ENCODE measurements at regions not wholly inside any gene's neighbourhood (a gene's known extent, or its start where the extent isn't known, plus 50 kb on each side); places are given as distances from the start of the nearest gene placed in this dataset.

GRCh38 chr5:115389034-115389798, 92.8 kb upstream of the CCDC112 start:
- TF ChIP-seq CTCF (conservative IDR thresholded peaks at IDR 0.05; ENCODE audit: low read depth, low read length) = no peak
- H3K4me3 ChIP-seq (ENCODE audit: low read depth, low read length) = no peak overlapping the region
- DNase-seq (ENCODE audit: low read depth) = peak; percentile 23

- no peak for TF ChIP-seq CTCF (conservative IDR thresholded peaks at IDR 0.05; ENCODE audit: low read depth, low read length)
- H3K4me3 ChIP-seq (ENCODE audit: low read depth, low read length) = no peak overlapping the region
- DNase-seq (ENCODE audit: low read depth) = no peak
These were observed 91.8 kb upstream of the CCDC112 start for GRCh38 chr5:115388240-115388639.

DNA sequence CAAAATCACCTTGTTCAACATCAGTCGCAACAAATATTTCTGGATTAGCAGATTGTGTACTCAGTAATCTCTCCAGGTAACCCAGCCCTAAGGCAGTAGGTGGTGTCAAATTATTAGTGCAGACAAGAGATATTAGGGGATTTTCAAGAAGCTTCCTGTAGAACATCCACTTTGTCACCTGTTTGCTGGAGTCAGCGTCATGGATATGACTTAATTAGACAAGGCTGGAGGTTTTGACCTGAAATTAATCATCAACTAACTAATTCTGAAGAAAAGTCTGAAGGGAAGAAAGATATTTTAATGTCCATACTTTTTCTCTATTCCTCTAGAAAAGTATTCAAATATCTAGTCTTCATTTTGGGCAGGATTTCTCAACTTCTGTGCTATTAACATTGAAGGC, 91.4 kb upstream of the CCDC112 start:
- no peak for DNase-seq (ENCODE audit: low read depth)
- no peak overlapping the region for H3K4me3 ChIP-seq (ENCODE audit: low read depth, low read length)
- no peak for TF ChIP-seq CTCF (conservative IDR thresholded peaks at IDR 0.05; ENCODE audit: low read depth, low read length)

DNA sequence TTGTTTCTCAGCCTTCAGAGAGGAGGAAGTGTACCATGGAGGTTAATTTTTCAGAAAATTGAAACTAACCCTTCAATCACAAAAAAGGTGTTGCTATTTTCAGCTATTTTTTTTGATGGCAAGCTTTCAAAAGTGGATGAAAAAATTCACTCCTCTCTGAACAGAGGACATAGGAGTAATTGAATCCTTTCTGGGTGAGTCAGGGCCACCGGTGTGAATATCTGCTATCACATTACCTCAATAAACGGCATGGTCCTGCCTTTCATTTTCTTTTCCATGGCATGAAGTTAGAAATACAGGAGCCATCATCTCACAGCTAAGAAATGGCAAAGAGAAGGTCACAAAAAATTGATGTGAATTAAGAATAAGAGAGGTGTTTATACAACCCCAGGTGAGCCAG, 90.2 kb upstream of the CCDC112 start:
- no peak for TF ChIP-seq CTCF (conservative IDR thresholded peaks at IDR 0.05; ENCODE audit: low read depth, low read length)
- H3K4me3 ChIP-seq (ENCODE audit: low read depth, low read length) = no peak overlapping the region
- no peak for DNase-seq (ENCODE audit: low read depth)

- no peak for TF ChIP-seq CTCF (conservative IDR thresholded peaks at IDR 0.05; ENCODE audit: low read depth, low read length)
- DNase-seq (ENCODE audit: low read depth) = no peak
- H3K4me3 ChIP-seq (ENCODE audit: low read depth, low read length) = no peak overlapping the region
These were observed 88.3 kb upstream of the CCDC112 start for GRCh38 chr5:115384587-115385375.

GRCh38 chr5:115382989-115383388, 86.5 kb upstream of the CCDC112 start:
- peak; percentile 6 for TF ChIP-seq CTCF (conservative IDR thresholded peaks at IDR 0.05; ENCODE audit: low read depth, low read length)
- no peak for DNase-seq (ENCODE audit: low read depth)
- no peak overlapping the region for H3K4me3 ChIP-seq (ENCODE audit: low read depth, low read length)
